ENCODE measurements at regions not wholly inside any gene's neighbourhood (a gene's known extent, or its start where the extent isn't known, plus 50 kb on each side); places are given as distances from the start of the nearest gene placed in this dataset.

DNA sequence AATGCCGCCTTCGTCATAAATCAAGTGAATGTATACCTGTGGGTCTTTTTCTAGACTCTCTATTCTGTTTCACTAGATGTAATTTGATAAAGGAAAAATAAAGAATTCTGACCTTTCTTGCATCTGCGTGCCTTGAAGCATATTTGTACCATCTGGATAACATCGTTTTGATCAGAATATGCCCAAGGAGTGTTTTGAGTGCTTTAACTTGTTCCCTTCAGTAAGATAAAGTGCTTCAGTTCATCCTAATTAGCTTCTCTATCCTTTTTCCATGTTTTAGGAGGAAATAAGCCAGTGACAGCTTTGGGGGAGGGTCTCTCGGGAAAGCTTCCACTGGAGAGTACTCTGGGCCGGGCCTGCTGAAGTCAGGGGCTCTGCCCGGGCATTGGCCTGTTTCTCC is 113.5 kb upstream of the DAP start:
- Mint-ChIP-seq H3K36me3 (ENCODE audit: low read depth) (no peaks in the 10 kb centered on the region), H3K27me3 (peaks cover 19% of the 10 kb centered on the region), H3K4me3 (no peak overlapping the region), H3K4me1 (no peaks in the 10 kb centered on the region), H3K27ac (no peak overlapping the region), H3K9me3 (ENCODE audit: low read depth) (no peaks in the 10 kb centered on the region)
- CTCF ChIA-PET, result interaction anchor here (0.7 kb wide), 1 partner anchor 117 kb away, joined by 3 read pairs; no protein-coding TSS in a partner anchor
- POLR2A ChIA-PET, result no interaction called here
- no peak for DNase-seq
- no peak for ATAC-seq
- intact Hi-C loops (cut with DNase I, micrococcal nuclease), result no loop called here

- ATAC-seq, result no peak
- DNase-seq, result no peak
- ChIA-PET POLR2A (no interaction called here), CTCF (interaction anchor here (0.9 kb wide), 1 partner anchor 10 kb away, joined by 3 read pairs; no protein-coding TSS in a partner anchor)
- Mint-ChIP-seq H3K4me3 (no peak overlapping the region), H3K27me3 (peaks cover 3% of the 10 kb centered on the region), H3K36me3 (ENCODE audit: low read depth) (no peaks in the 10 kb centered on the region), H3K4me1 (no peaks in the 10 kb centered on the region), H3K9me3 (ENCODE audit: low read depth) (no peaks in the 10 kb centered on the region), H3K27ac (no peak overlapping the region)
- intact Hi-C loops (cut with DNase I, micrococcal nuclease), result no loop called here
Observed at GRCh38 chr5:10870791-10871190, 109.8 kb upstream of the DAP start.

- H3K27ac Mint-ChIP-seq, result no peak overlapping the region
- intact Hi-C loops (cut with DNase I, micrococcal nuclease), result loop anchor here in 1 of 2 experiments (10.0 kb wide), 1 partner anchor 316 kb away; no protein-coding TSS in a partner anchor
- no peaks in the 10 kb centered on the region for H3K36me3 Mint-ChIP-seq (ENCODE audit: low read depth)
- H3K9me3 Mint-ChIP-seq (ENCODE audit: low read depth), result no peaks in the 10 kb centered on the region
- no peak overlapping the region for H3K4me3 Mint-ChIP-seq
- DNase-seq (no peak), ATAC-seq (no peak)
- H3K27me3 Mint-ChIP-seq, result peaks cover 3% of the 10 kb centered on the region
- CTCF ChIA-PET, result interaction anchor here (0.5 kb wide), 1 partner anchor 59 kb away, joined by 3 read pairs; no protein-coding TSS in a partner anchor
- no peaks in the 10 kb centered on the region for H3K4me1 Mint-ChIP-seq
- POLR2A ChIA-PET, result no interaction called here
Observed at GRCh38 chr5:10868956-10869355, 107.9 kb upstream of the DAP start.

GRCh38 chr5:10867389-10868303 is 106.6 kb upstream of the DAP start:
- intact Hi-C loops (cut with DNase I, micrococcal nuclease), result loop anchor here in 1 of 2 experiments (10.0 kb wide), 1 partner anchor 317 kb away; no protein-coding TSS in a partner anchor
- H3K4me1 Mint-ChIP-seq, result no peaks in the 10 kb centered on the region
- ChIA-PET CTCF (interaction anchor here (1.2 kb wide), 1 partner anchor 11 kb away, joined by 3 read pairs; no protein-coding TSS in a partner anchor), POLR2A (no interaction called here)
- no peak overlapping the region for H3K27ac Mint-ChIP-seq
- peaks cover 3% of the 10 kb centered on the region for H3K27me3 Mint-ChIP-seq
- no peaks in the 10 kb centered on the region for H3K9me3 Mint-ChIP-seq (ENCODE audit: low read depth)
- H3K4me3 Mint-ChIP-seq, result no peak overlapping the region
- DNase-seq (no peak), ATAC-seq (no peak)
- H3K36me3 Mint-ChIP-seq (ENCODE audit: low read depth), result no peaks in the 10 kb centered on the region

GRCh38 chr5:10866913-10867312 is 105.9 kb upstream of the DAP start:
- H3K36me3 Mint-ChIP-seq (ENCODE audit: low read depth), result no peaks in the 10 kb centered on the region
- DNase-seq (no peak), ATAC-seq (no peak)
- intact Hi-C loops (cut with DNase I, micrococcal nuclease), result loop anchor here in 1 of 2 experiments (10.0 kb wide), 1 partner anchor 318 kb away; no protein-coding TSS in a partner anchor
- H3K9me3 Mint-ChIP-seq (ENCODE audit: low read depth), result no peaks in the 10 kb centered on the region
- no peak overlapping the region for H3K27ac Mint-ChIP-seq
- ChIA-PET POLR2A (no interaction called here), CTCF (interaction anchor here (1.2 kb wide), 1 partner anchor 11 kb away, joined by 3 read pairs; no protein-coding TSS in a partner anchor)
- no peak overlapping the region for H3K4me3 Mint-ChIP-seq
- peaks cover 3% of the 10 kb centered on the region for H3K27me3 Mint-ChIP-seq
- no peaks in the 10 kb centered on the region for H3K4me1 Mint-ChIP-seq

DNA sequence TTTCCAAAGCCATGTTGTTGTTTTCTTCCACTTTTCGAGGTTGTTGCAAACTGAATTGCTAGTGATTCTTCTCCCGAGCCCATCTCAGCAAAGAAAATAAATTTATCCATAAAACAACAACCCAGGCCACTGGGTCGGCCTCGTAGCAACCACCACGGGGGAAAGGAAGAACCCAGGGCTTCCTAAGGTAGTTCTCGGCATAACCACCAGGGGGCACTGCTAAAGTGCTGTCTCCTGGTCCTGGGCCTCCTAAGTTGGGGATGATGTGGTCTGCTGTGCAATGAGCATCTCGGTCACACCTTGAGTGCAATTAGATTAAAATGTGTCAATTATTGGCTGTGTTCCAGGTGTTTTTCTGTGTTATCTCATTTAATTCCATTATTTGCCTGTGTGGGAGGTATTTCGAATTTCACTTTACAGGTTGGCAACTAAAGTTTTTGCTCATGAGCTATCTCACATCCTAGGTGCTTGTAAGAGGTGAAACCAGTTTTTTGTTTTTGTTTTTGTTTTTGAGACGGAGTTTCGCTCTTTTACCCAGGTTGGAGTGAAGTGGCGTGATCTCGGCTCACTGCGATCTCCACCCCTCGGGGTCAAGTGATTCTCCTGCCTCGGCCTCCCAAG is 102.8 kb upstream of the DAP start:
- no peak overlapping the region for H3K27ac Mint-ChIP-seq
- POLR2A ChIA-PET, result no interaction called here
- no peaks in the 10 kb centered on the region for H3K9me3 Mint-ChIP-seq (ENCODE audit: low read depth)
- DNase-seq (peak; percentile 78), ATAC-seq (peak; percentile 74)
- H3K4me3 Mint-ChIP-seq, result no peak overlapping the region
- CTCF ChIA-PET, result interaction anchor here (0.6 to 1.1 kb wide), 9 partner anchors 9 to 1152 kb away, joined by 3 to 6 read pairs (median 3); no protein-coding TSS in a partner anchor
- peaks cover 2% of the 10 kb centered on the region for H3K27me3 Mint-ChIP-seq
- no peaks in the 10 kb centered on the region for H3K4me1 Mint-ChIP-seq
- no peaks in the 10 kb centered on the region for H3K36me3 Mint-ChIP-seq (ENCODE audit: low read depth)
- intact Hi-C loops (cut with DNase I, micrococcal nuclease), result loop anchor here in 1 of 2 experiments (2.0 to 10.0 kb wide), 4 partner anchors 167 to 1159 kb away; no protein-coding TSS in a partner anchor

DNA sequence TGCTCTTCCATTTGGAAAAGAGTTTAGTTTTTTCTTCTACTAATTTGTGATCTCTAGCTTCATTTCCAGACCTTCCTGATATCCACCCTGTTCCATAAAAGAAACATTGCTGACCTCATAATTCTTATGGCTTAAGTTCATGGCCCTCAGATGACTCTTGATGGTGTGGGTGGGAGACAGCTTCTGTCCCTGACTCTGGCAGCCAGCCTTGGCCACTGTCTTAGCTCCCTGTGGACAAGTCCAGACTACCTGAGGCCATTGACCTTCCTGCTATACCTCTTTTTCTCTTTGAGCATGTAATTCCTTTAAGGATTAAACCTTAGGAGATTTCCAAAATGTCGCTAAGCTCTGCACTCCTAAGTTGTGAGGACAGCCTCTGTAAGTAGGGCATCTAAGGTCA is 101.1 kb upstream of the DAP start:
- Mint-ChIP-seq H3K9me3 (ENCODE audit: low read depth) (no peaks in the 10 kb centered on the region), H3K27me3 (peaks cover 7% of the 10 kb centered on the region), H3K36me3 (ENCODE audit: low read depth) (no peaks in the 10 kb centered on the region), H3K4me3 (no peak overlapping the region), H3K4me1 (no peaks in the 10 kb centered on the region), H3K27ac (no peak overlapping the region)
- DNase-seq (no peak), ATAC-seq (no peak)
- ChIA-PET CTCF (interaction anchor here (0.8 to 1.1 kb wide), 2 partner anchors 9 to 420 kb away, joined by 3 to 4 read pairs; no protein-coding TSS in a partner anchor), POLR2A (no interaction called here)
- intact Hi-C loops (cut with DNase I, micrococcal nuclease), result loop anchor here in 1 of 2 experiments (2.0 to 10.0 kb wide), 4 partner anchors 165 to 1161 kb away; no protein-coding TSS in a partner anchor

DNA sequence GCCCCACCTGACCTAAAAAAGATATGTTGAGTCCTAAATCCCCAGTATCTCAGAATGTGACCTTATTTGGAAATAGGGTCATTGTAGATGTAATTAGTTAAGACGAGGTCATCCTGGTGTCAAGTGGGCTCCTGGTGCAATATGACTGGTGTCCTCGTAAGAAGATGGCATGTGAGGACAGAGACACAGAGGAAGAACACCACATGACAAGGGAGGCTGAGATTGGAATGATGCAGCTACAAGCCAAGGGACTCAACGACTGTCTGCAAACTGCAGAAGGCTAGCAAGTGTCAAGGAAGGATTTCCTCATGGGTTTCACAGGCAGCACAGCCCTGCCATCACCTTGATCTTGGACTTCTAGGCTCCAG is 100.4 kb upstream of the DAP start:
- CTCF ChIA-PET, result no interaction called here
- H3K36me3 Mint-ChIP-seq (ENCODE audit: low read depth), result no peaks in the 10 kb centered on the region

DNA sequence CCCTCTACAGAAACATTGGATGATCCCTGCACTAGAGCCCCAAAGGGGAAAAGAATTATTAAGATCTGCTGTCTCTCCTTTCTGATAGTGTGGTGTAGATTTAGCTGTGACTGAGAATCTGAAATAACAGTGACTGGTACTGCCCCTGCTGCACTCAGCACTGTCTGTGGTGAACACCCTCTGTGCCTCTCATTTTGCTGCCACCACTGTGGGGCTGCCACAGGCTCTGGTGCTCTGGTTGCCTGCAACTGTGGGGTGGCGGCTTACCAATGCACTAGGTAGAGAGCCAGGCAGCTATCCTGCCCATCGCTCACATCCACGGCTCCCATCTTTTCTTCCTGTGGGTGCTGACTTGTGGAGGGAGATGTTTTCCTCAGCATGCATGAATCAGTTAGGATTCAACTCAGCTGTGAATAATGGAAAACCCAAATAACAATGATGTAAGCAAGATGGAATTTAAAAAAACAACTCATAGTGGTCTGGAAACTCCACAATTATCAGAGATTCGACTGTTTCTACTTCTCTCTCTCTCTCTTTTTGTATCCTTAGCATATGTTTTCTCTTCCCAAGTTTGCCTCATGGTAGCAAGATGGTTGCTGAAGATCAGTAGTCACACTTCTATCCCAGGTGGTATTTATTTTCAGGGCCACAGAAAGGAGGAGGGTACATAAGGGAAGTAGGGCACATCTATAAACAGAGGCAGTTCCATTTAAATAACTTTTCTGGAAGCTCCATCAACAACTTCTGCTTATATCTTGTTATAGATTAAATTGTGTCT is 99.8 kb upstream of the DAP start:
- Mint-ChIP-seq H3K27ac (no peak overlapping the region), H3K36me3 (ENCODE audit: low read depth) (no peaks in the 10 kb centered on the region), H3K4me1 (no peaks in the 10 kb centered on the region), H3K27me3 (peaks cover 10% of the 10 kb centered on the region), H3K4me3 (no peak overlapping the region), H3K9me3 (ENCODE audit: low read depth) (no peaks in the 10 kb centered on the region)
- intact Hi-C loops (cut with DNase I, micrococcal nuclease), result loop anchor here in 1 of 2 experiments (5.0 to 10.0 kb wide), 3 partner anchors 164 to 631 kb away; no protein-coding TSS in a partner anchor
- ChIA-PET POLR2A (no interaction called here), CTCF (interaction anchor here (0.7 kb wide), 1 partner anchor 249 kb away, joined by 3 read pairs; no protein-coding TSS in a partner anchor)
- ATAC-seq (no peak), DNase-seq (no peak)

More for the DNA sequence above, 100.4 kb upstream of the DAP start:
- H3K27ac Mint-ChIP-seq, result no peak overlapping the region
- H3K4me3 Mint-ChIP-seq, result no peak overlapping the region
- no peaks in the 10 kb centered on the region for H3K4me1 Mint-ChIP-seq
- H3K27me3 Mint-ChIP-seq, result peaks cover 7% of the 10 kb centered on the region
- intact Hi-C loops (cut with DNase I, micrococcal nuclease), result loop anchor here in 1 of 2 experiments (5.0 to 10.0 kb wide), 3 partner anchors 164 to 631 kb away; no protein-coding TSS in a partner anchor
- DNase-seq (no peak), ATAC-seq (no peak)
- POLR2A ChIA-PET, result no interaction called here
- H3K9me3 Mint-ChIP-seq (ENCODE audit: low read depth), result no peaks in the 10 kb centered on the region

- Mint-ChIP-seq H3K27ac (no peak overlapping the region), H3K27me3 (peaks cover 10% of the 10 kb centered on the region), H3K9me3 (ENCODE audit: low read depth) (no peaks in the 10 kb centered on the region), H3K4me1 (no peaks in the 10 kb centered on the region), H3K36me3 (ENCODE audit: low read depth) (no peaks in the 10 kb centered on the region), H3K4me3 (no peak overlapping the region)
- ChIA-PET POLR2A (no interaction called here), CTCF (interaction anchor here (0.7 kb wide), 2 partner anchors 165 to 249 kb away, joined by 3 read pairs; no protein-coding TSS in a partner anchor)
- no peak for DNase-seq
- ATAC-seq, result no peak
- intact Hi-C loops (cut with DNase I, micrococcal nuclease), result loop anchor here in 1 of 2 experiments (5.0 to 10.0 kb wide), 3 partner anchors 163 to 632 kb away; no protein-coding TSS in a partner anchor
Observed at GRCh38 chr5:10860196-10860543, 99.1 kb upstream of the DAP start.
